H1 (cell line): ENCODE measurements at regions not wholly inside any gene's neighbourhood (a gene's known extent, or its start where the extent isn't known, plus 50 kb on each side); places are given as distances from the start of the nearest gene placed in this dataset.

Experiments
- CTCF ChIA-PET: fragments of 300-600 bp; sonication (Branson Sonifier 250); formaldehyde crosslinking; loops from one replicate; lab custom pipeline; 2021; ENCODE audit not compliant: partially characterized antibody; lab: Charles Lee
- POLR2A ChIA-PET: fragments of 300-600 bp; sonication (Branson Sonifier 250); formaldehyde crosslinking; loops from one replicate; lab custom pipeline; 2021; ENCODE audit warnings: inconsistent platforms; ENCODE audit not compliant: partially characterized antibody; lab: Charles Lee
- DNase-seq, 2 experiments: peaks; one replicate each; pipeline versions ENCODE4 v3.0.0 to v3.0.0-alpha.2; 2010 to 2022; ENCODE audit warnings: low spot score in 2 of 2, low read depth in 1 of 2, mixed read lengths in 1 of 2
- FAIRE-seq: peaks from 2 replicates; lab custom pipeline; 2011; peaks lifted over from hg19 to GRCh38; lab: Jason Lieb, UNC
- H2AFZ ChIP-seq: 2 replicates; pipeline ENCODE4 v1.8.1; 2012; ENCODE audit warnings: low read length, inconsistent platforms
- H2AK5ac ChIP-seq: 2 replicates; pipeline ENCODE4 v1.6.1; 2013; ENCODE audit warnings: low read depth, low read length
- H2BK120ac ChIP-seq: replicated peaks from 2 replicates; pipeline ENCODE3; 2013; ENCODE audit warnings: low read depth, low read length, inconsistent platforms
- H2BK12ac ChIP-seq: 2 replicates; pipeline ENCODE4 v1.6.1; 2013; ENCODE audit warnings: low read depth, low read length
- H2BK15ac ChIP-seq: 2 replicates; pipeline ENCODE4 v1.6.1; 2013; ENCODE audit warnings: low read length
- H2BK20ac ChIP-seq: 2 replicates; pipeline ENCODE4 v1.6.1; 2013; ENCODE audit warnings: low read length
- H2BK5ac ChIP-seq: 2 replicates; pipeline ENCODE4 v1.6.1; 2013; ENCODE audit warnings: low read depth, low read length
- H3K14ac ChIP-seq: 2 replicates; pipeline ENCODE4 v1.6.1; 2013; ENCODE audit warnings: inconsistent platforms; ENCODE audit not compliant: insufficient read length
- H3K18ac ChIP-seq: 2 replicates; pipeline ENCODE4 v1.6.1; 2013; ENCODE audit warnings: low read length; ENCODE audit errors: extremely low read depth
- H3K23ac ChIP-seq: 2 replicates; pipeline ENCODE4 v1.6.1; 2013; ENCODE audit warnings: inconsistent platforms; ENCODE audit not compliant: insufficient read length
- H3K23me2 ChIP-seq: 2 replicates; pipeline ENCODE4 v1.6.1; 2013; ENCODE audit warnings: low read depth, low read length
- H3K27ac ChIP-seq: 2 replicates; pipeline ENCODE4 v1.6.1; 2011; ENCODE audit warnings: low read depth, low read length, inconsistent platforms
- H3K27me3 ChIP-seq, 4 experiments: replicated peaks in 1 of 4; 1 replicate in 1 of 4; 2 replicates in 3 of 4; pipeline versions ENCODE4 v1.6.1 to v1.8.1; 2011 to 2013; ENCODE audit warnings: low read length in 3 of 4, mild to moderate bottlenecking in 3 of 4, inconsistent platforms in 2 of 4, mixed read lengths in 2 of 4, moderate library complexity in 1 of 4; ENCODE audit not compliant: control insufficient read depth in 3 of 4, insufficient read depth in 3 of 4; ENCODE audit errors: extremely low read depth in 1 of 4
- H3K36me3 ChIP-seq, 4 experiments: 2 replicates each; pipeline versions ENCODE4 v1.6.1 to v1.8.1; 2011 to 2013; ENCODE audit warnings: mild to moderate bottlenecking in 4 of 4, low read length in 3 of 4, moderate library complexity in 2 of 4, control low read depth in 1 of 4, inconsistent platforms in 1 of 4; ENCODE audit not compliant: insufficient read depth in 4 of 4, control insufficient read depth in 2 of 4
- H3K4ac ChIP-seq: replicated peaks from 2 replicates; pipeline ENCODE3; 2013; ENCODE audit warnings: low read length, low read depth, mixed read lengths, inconsistent platforms; ENCODE audit not compliant: insufficient read length
- H3K4me1 ChIP-seq, 4 experiments: replicated peaks in 1 of 4; 1 replicate in 1 of 4; 2 replicates in 3 of 4; pipeline versions ENCODE4 v1.6.1 to v1.8.1; 2011 to 2013; ENCODE audit warnings: low read length in 3 of 4, inconsistent platforms in 2 of 4, mixed read lengths in 1 of 4; ENCODE audit not compliant: insufficient read depth in 4 of 4, control insufficient read depth in 3 of 4
- H3K4me2 ChIP-seq, 2 experiments: 2 replicates each; pipeline versions ENCODE4 v1.6.1 to v1.8.1; 2011 to 2013; ENCODE audit warnings: low read depth in 2 of 2, low read length in 2 of 2, control low read depth in 1 of 2, inconsistent platforms in 1 of 2, mild to moderate bottlenecking in 1 of 2; ENCODE audit not compliant: insufficient read depth in 1 of 2
- H3K4me3 ChIP-seq, 4 experiments: fragments of 200-600, 300-600 bp in 1 of 4; sonication (generic), shearing (Covaris generic), sonication (Bioruptor Twin) in 1 of 4; 2 replicates each; pipeline versions ENCODE4 v1.5.1 to v1.8.1; 2011 to 2016; ENCODE audit warnings: low read length in 4 of 4, low read depth in 3 of 4, control low read depth in 2 of 4, inconsistent platforms in 2 of 4, mild to moderate bottlenecking in 2 of 4, mixed read lengths in 1 of 4, moderate library complexity in 1 of 4; ENCODE audit not compliant: insufficient read depth in 2 of 4; ENCODE audit errors: extremely low read depth in 1 of 4
- H3K56ac ChIP-seq: replicated peaks from 2 replicates; pipeline ENCODE3; 2013; ENCODE audit warnings: low read depth, mild to moderate bottlenecking, mixed read lengths, low read length, inconsistent platforms; ENCODE audit not compliant: insufficient read length
- H3K79me1 ChIP-seq: 2 replicates; pipeline ENCODE4 v1.6.1; 2013; ENCODE audit warnings: low read depth, low read length, control low read depth
- H3K79me2 ChIP-seq, 2 experiments: 2 replicates each; pipeline versions ENCODE4 v1.6.1 to v1.8.1; 2012 to 2013; ENCODE audit warnings: low read length in 2 of 2, mild to moderate bottlenecking in 2 of 2, inconsistent platforms in 1 of 2; ENCODE audit not compliant: insufficient read depth in 2 of 2, control insufficient read depth in 1 of 2
- H3K9ac ChIP-seq, 4 experiments: replicated peaks in 1 of 4; 1 replicate in 1 of 4; 2 replicates in 3 of 4; pipeline versions ENCODE4 v1.6.1 to v1.8.1; 2011 to 2013; ENCODE audit warnings: low read depth in 3 of 4, low read length in 3 of 4, control low read depth in 2 of 4, mild to moderate bottlenecking in 2 of 4, moderate library complexity in 2 of 4, inconsistent platforms in 1 of 4; ENCODE audit errors: extremely low read depth in 1 of 4
- H3K9me3 ChIP-seq, 2 experiments: 2 replicates each; pipeline versions ENCODE4 v1.6.1 to v1.8.1; 2012 to 2013; ENCODE audit warnings: mild to moderate bottlenecking in 2 of 2, moderate library complexity in 2 of 2, control low read depth in 1 of 2, inconsistent platforms in 1 of 2, low read depth in 1 of 2, low read length in 1 of 2, mixed read lengths in 1 of 2; ENCODE audit not compliant: insufficient read depth in 2 of 2
- H4K20me1 ChIP-seq, 2 experiments: replicated peaks in 1 of 2; 2 replicates each; pipeline versions ENCODE3 to v1.8.1; 2011 to 2013; ENCODE audit warnings: inconsistent platforms in 2 of 2, low read length in 2 of 2, mild to moderate bottlenecking in 1 of 2; ENCODE audit not compliant: insufficient read depth in 2 of 2, control insufficient read depth in 1 of 2
- H4K5ac ChIP-seq: 2 replicates; pipeline ENCODE4 v1.6.1; 2013; ENCODE audit warnings: low read length, low read depth, mixed read lengths, inconsistent platforms; ENCODE audit not compliant: insufficient read length
- H4K8ac ChIP-seq: 2 replicates; pipeline ENCODE4 v1.8.0; 2013; ENCODE audit warnings: mild to moderate bottlenecking, moderate library complexity, low read length, inconsistent platforms; ENCODE audit not compliant: insufficient read depth; ENCODE audit errors: extremely low read depth
- H4K91ac ChIP-seq: replicated peaks from 2 replicates; pipeline ENCODE3; 2013; ENCODE audit warnings: low read length, mixed read lengths, inconsistent platforms; ENCODE audit not compliant: insufficient read length
- ATF2 ChIP-seq: IDR thresholded peaks from 2 replicates; pipeline ENCODE4 v1.6.1; 2012; ENCODE audit warnings: low read length, inconsistent platforms
- CBX8 ChIP-seq: fragments of 300-800, 300-1000 bp; sonication (generic); IDR thresholded peaks from 2 replicates; pipeline ENCODE4 v1.7.1; 2016; ENCODE audit warnings: low read depth, low read length, borderline replicate concordance
- JUND ChIP-seq: IDR thresholded peaks from 2 replicates; pipeline ENCODE4 v1.6.1; 2011; ENCODE audit warnings: mild to moderate bottlenecking, improper control_type of control experiment, low read length
- KDM4A ChIP-seq: IDR thresholded peaks from one replicate; pipeline ENCODE4 v1.7.1; 2012; ENCODE audit warnings: low read depth, mild to moderate bottlenecking, moderate library complexity, low read length, inconsistent platforms; ENCODE audit not compliant: severe bottlenecking
- KDM5A ChIP-seq: fragments of 200-600 bp; IDR thresholded peaks from 2 replicates; pipeline ENCODE4 v1.7.1; 2012; ENCODE audit warnings: mild to moderate bottlenecking, low read length, inconsistent platforms, mixed read lengths
- PHF8 ChIP-seq: fragments of 200-600 bp; sonication (generic); conservative IDR thresholded peaks from 2 replicates; pipeline ENCODE4 v1.7.1; 2012; ENCODE audit warnings: low read depth, mild to moderate bottlenecking, inconsistent platforms, low read length, moderate library complexity
- SIRT6 ChIP-seq: IDR thresholded peaks from one replicate; pipeline ENCODE4 v1.7.1; 2012; ENCODE audit warnings: low read length, inconsistent platforms
- SIX5 ChIP-seq: IDR thresholded peaks from 2 replicates; pipeline ENCODE4 v1.6.1; 2011; ENCODE audit warnings: mild to moderate bottlenecking, low read depth, low read length
- SUZ12 ChIP-seq: fragments of 200-600 bp; sonication (generic); IDR thresholded peaks from 2 replicates; pipeline ENCODE4 v1.6.1; 2012; ENCODE audit warnings: mild to moderate bottlenecking, inconsistent platforms, low read length, moderate library complexity, mixed read lengths
- TAF1 ChIP-seq: IDR thresholded peaks from 2 replicates; pipeline ENCODE4 v1.6.1; 2011; ENCODE audit warnings: mild to moderate bottlenecking, low read depth, low read length
- USF2 ChIP-seq: IDR thresholded peaks from 2 replicates; pipeline ENCODE4 v1.6.1; 2011; ENCODE audit warnings: low read length, improper control_type of control experiment
- WGBS, 2 experiments: shearing (Covaris generic) in 1 of 2; methylation state at CpG; one replicate each; pipeline versions ENCODE4 v1.1.6 to v1.1.7; 2013 to 2015; ENCODE audit warnings: low lambda C conversion rate in 2 of 2, mixed read lengths in 2 of 2, inconsistent platforms in 1 of 2, low coverage in 1 of 2, missing lambda C conversion rate in 1 of 2; ENCODE audit not compliant: insufficient replicate concordance in 2 of 2, insufficient coverage in 1 of 2, insufficient read length in 1 of 2; ENCODE audit errors: extremely low coverage in 1 of 2, missing lambda C conversion rate in 1 of 2; 5-methylcytosine and 5-hydroxymethylcytosine counted together

GRCh38 chr2:239522002-239522739, 121.4 kb upstream of the HDAC4 start:
- peaks cover 0 to 7% of the 10 kb centered on the region in 2 experiments; a peak in 1 of 4 replicates for H3K9me3 ChIP-seq
- no peak overlapping the region for H2BK5ac ChIP-seq
- no peak overlapping the region for H3K14ac ChIP-seq
- no peaks in the 10 kb centered on the region for H3K23me2 ChIP-seq
- H3K27me3 ChIP-seq: no peaks in the 10 kb centered on the region
- H3K56ac ChIP-seq: no peak overlapping the region
- FAIRE-seq (no peak), DNase-seq (no peak)
- no peak overlapping the region for H2AFZ ChIP-seq
- H3K4me2 ChIP-seq: no peak overlapping the region
- H2BK20ac ChIP-seq: no peak overlapping the region
- no peak overlapping the region for H4K5ac ChIP-seq
- POLR2A ChIA-PET: no interaction called here
- H2BK120ac ChIP-seq: no peak overlapping the region
- no peak overlapping the region for H3K18ac ChIP-seq
- no peaks in the 10 kb centered on the region for H3K79me1 ChIP-seq
- no peaks in the 10 kb centered on the region for H3K36me3 ChIP-seq
- no peaks in the 10 kb centered on the region for H3K79me2 ChIP-seq
- H2BK15ac ChIP-seq: no peak overlapping the region
- H4K20me1 ChIP-seq: peaks cover 0 to 1% of the 10 kb centered on the region in 2 experiments
- no peak overlapping the region for H3K4me3 ChIP-seq
- CTCF ChIA-PET: no interaction called here
- H4K8ac ChIP-seq: no peak overlapping the region
- WGBS, 2 experiments: 81% methylated on average over 15 of the region's 15 CpGs; no CpG with 5 or more reads in 1 of the 2 experiments
- no peak overlapping the region for H3K23ac ChIP-seq
- H2BK12ac ChIP-seq: no peak overlapping the region
- H3K27ac ChIP-seq: no peak overlapping the region
- H4K91ac ChIP-seq: no peak overlapping the region
- H3K4ac ChIP-seq: no peak overlapping the region
- H3K9ac ChIP-seq: no peak overlapping the region
- H2AK5ac ChIP-seq: no peak overlapping the region
- H3K4me1 ChIP-seq: peaks cover 0 to 5% (median 2%) of the 10 kb centered on the region in 4 experiments; a peak in 4 of 7 replicates
- TF ChIP-seq JUND (no peak), CBX8 (no peak), ATF2 (no peak), SIRT6 (no peak), SIX5 (no peak), PHF8 (no peak), TAF1 (no peak), KDM4A (no peak), USF2 (no peak), SUZ12 (no peak), KDM5A (no peak)
